ENCODE measurements at regions not wholly inside any gene's neighbourhood (a gene's known extent, or its start where the extent isn't known, plus 50 kb on each side); places are given as distances from the start of the nearest gene placed in this dataset.

- TF ChIP-seq POLR2A (IDR thresholded peaks at IDR 0.05) (no peak), CTCF (IDR thresholded peaks at IDR 0.05) (peak in 5 of 6 experiments; percentile 14 to 47 (median 33))
Observed at GRCh38 chr15:94582368-94582767, 351.0 kb downstream of the MCTP2 start.
